HEK293 (cell line): ENCODE measurements at regions not wholly inside any gene's neighbourhood (a gene's known extent, or its start where the extent isn't known, plus 50 kb on each side); places are given as distances from the start of the nearest gene placed in this dataset.

ENCODE experiments used
- CTCF ChIA-PET: fragments of 350-600 bp; formaldehyde crosslinking; extraction: SDS; loops from one replicate; lab custom pipeline; 2021; ENCODE audit warnings: antibody characterized with exemption; lab: Yijun Ruan, JAX
- POLR2A ChIA-PET: fragments of 300-600 bp; formaldehyde crosslinking; extraction: SDS; loops from one replicate; lab custom pipeline; 2020; ENCODE audit warnings: antibody characterized with exemption, inconsistent platforms; lab: Yijun Ruan, JAX
- H3K27ac ChIP-seq: fragments of 200-500 bp; sonication (Bioruptor generic); 2 replicates; pipeline ENCODE4 v1.5.1; 2014; ENCODE audit warnings: low read depth, low read length, control low read depth, inconsistent platforms; ENCODE audit errors: extremely low read depth
- H3K36me3 ChIP-seq, 2 experiments: fragments of 200-500 bp in 1 of 2; sonication (Bioruptor generic) in 1 of 2; 1 replicate in 1 of 2; 2 replicates in 1 of 2; pipeline ENCODE4 v1.5.1; 2014 to 2017; ENCODE audit warnings: inconsistent platforms in 2 of 2, low read length in 2 of 2; ENCODE audit not compliant: control insufficient read depth in 2 of 2, insufficient read depth in 1 of 2
- H3K4me1 ChIP-seq: fragments of 200-500 bp; sonication (Bioruptor generic); 2 replicates; pipeline ENCODE4 v1.5.1; 2014; ENCODE audit warnings: mild to moderate bottlenecking, low read length, inconsistent platforms; ENCODE audit not compliant: control insufficient read depth, insufficient read depth
- H3K4me3 ChIP-seq: 2 replicates; pipeline ENCODE4 v1.5.1; 2011; ENCODE audit warnings: low read depth, mild to moderate bottlenecking, control low read depth, low read length, moderate library complexity
- H3K9me3 ChIP-seq: fragments of 200-500 bp; sonication (Bioruptor generic); 2 replicates; pipeline ENCODE4 v1.5.1; 2014; ENCODE audit warnings: low read depth, low read length, inconsistent platforms; ENCODE audit not compliant: control insufficient read depth, insufficient read depth
- BCL11B ChIP-seq: fragments of 450-650 bp; formaldehyde crosslinking; IDR thresholded peaks from 2 replicates; pipeline ENCODE4 v1.5.1; 2016; ENCODE audit warnings: low read depth, missing biosample characterization, missing genetic modification characterization
- IKZF3 ChIP-seq: fragments of 450-650 bp; IDR thresholded peaks from 2 replicates; pipeline ENCODE4 v1.5.0; 2018; ENCODE audit warnings: missing biosample characterization, mild to moderate bottlenecking, missing genetic modification characterization, moderate library complexity
- MEIS1 ChIP-seq: sonication (generic); formaldehyde crosslinking; IDR thresholded peaks from 2 replicates; pipeline ENCODE4 v1.8.1; 2022; ENCODE audit warnings: missing genetic modification reagents, mild to moderate bottlenecking, borderline replicate concordance
- PRDM1 ChIP-seq: fragments of 450-650 bp; formaldehyde crosslinking; IDR thresholded peaks from 2 replicates; pipeline ENCODE4; 2016; ENCODE audit warnings: missing biosample characterization, missing genetic modification characterization
- YY2 ChIP-seq: fragments of 450-650 bp; formaldehyde crosslinking; IDR thresholded peaks from 2 replicates; pipeline ENCODE4 v1.5.1; 2016; ENCODE audit warnings: missing biosample characterization, missing genetic modification characterization
- ZIC2 ChIP-seq: fragments of 450-650 bp; formaldehyde crosslinking; IDR thresholded peaks from 2 replicates; pipeline ENCODE4 v1.5.1; 2016; ENCODE audit warnings: missing biosample characterization, missing genetic modification characterization
- ZNF132 ChIP-seq: fragments of 450-650 bp; formaldehyde crosslinking; IDR thresholded peaks from 2 replicates; pipeline ENCODE4 v1.5.1; 2017; ENCODE audit warnings: missing biosample characterization, missing genetic modification characterization, borderline replicate concordance
- ZNF138 ChIP-seq: fragments of 450-650 bp; formaldehyde crosslinking; IDR thresholded peaks from 2 replicates; pipeline ENCODE4 v1.5.1; 2016; ENCODE audit warnings: missing biosample characterization, missing genetic modification characterization, borderline replicate concordance
- ZNF157 ChIP-seq: fragments of 450-650 bp; formaldehyde crosslinking; IDR thresholded peaks from 2 replicates; pipeline ENCODE4 v1.5.1; 2016; ENCODE audit warnings: missing biosample characterization, missing genetic modification characterization
- ZNF248 ChIP-seq: fragments of 450-650 bp; formaldehyde crosslinking; IDR thresholded peaks from 2 replicates; pipeline ENCODE4 v1.5.1; 2017; ENCODE audit warnings: missing biosample characterization, missing genetic modification characterization
- ZNF510 ChIP-seq: fragments of 450-650 bp; formaldehyde crosslinking; IDR thresholded peaks from 2 replicates; pipeline ENCODE4 v1.5.1; 2018; ENCODE audit warnings: mild to moderate bottlenecking, missing genetic modification characterization, missing biosample characterization; ENCODE audit not compliant: insufficient replicate concordance
- ZNF529 ChIP-seq: fragments of 450-650 bp; formaldehyde crosslinking; IDR thresholded peaks from 2 replicates; pipeline ENCODE4 v1.5.1; 2017; ENCODE audit warnings: missing genetic modification characterization, missing biosample characterization; ENCODE audit not compliant: insufficient replicate concordance
- ZNF76 ChIP-seq: fragments of 450-650 bp; formaldehyde crosslinking; IDR thresholded peaks from 2 replicates; pipeline ENCODE4; 2016; ENCODE audit warnings: low read depth, missing biosample characterization, missing genetic modification characterization, borderline replicate concordance
- ZXDB ChIP-seq: fragments of 450-650 bp; formaldehyde crosslinking; IDR thresholded peaks from 2 replicates; pipeline ENCODE4 v1.5.1; 2016; ENCODE audit warnings: missing biosample characterization, missing genetic modification characterization
- TF ChIP-seq, protein P1 (sequence below): fragments of 450-650 bp; formaldehyde crosslinking; IDR thresholded peaks from 2 replicates; pipeline ENCODE4 v1.5.1; 2017; ENCODE audit warnings: missing biosample characterization, missing genetic modification characterization
- TF ChIP-seq, protein P2 (sequence below): fragments of 450-650 bp; formaldehyde crosslinking; IDR thresholded peaks from 2 replicates; pipeline ENCODE4 v1.5.1; 2016; ENCODE audit warnings: missing biosample characterization, missing genetic modification characterization
- TF ChIP-seq, protein P3 (sequence below): fragments of 450-650 bp; formaldehyde crosslinking; IDR thresholded peaks from 2 replicates; pipeline ENCODE4 v1.5.1; 2016; ENCODE audit warnings: missing biosample characterization, missing genetic modification characterization, borderline replicate concordance

GRCh38 chr4:3824521-3825270, 58.5 kb downstream of the ADRA2C start:
- H3K4me3 ChIP-seq = no peak overlapping the region
- no peaks in the 10 kb centered on the region for H3K36me3 ChIP-seq
- no peak for TF ChIP-seq ZNF529 (tag by site-specific recombination)
- TF ChIP-seq BCL11B = no peak
- TF ChIP-seq MEIS1 (CRISPR knock-in tag) = no peak
- no peak for TF ChIP-seq ZIC2
- TF ChIP-seq, protein P1, sequence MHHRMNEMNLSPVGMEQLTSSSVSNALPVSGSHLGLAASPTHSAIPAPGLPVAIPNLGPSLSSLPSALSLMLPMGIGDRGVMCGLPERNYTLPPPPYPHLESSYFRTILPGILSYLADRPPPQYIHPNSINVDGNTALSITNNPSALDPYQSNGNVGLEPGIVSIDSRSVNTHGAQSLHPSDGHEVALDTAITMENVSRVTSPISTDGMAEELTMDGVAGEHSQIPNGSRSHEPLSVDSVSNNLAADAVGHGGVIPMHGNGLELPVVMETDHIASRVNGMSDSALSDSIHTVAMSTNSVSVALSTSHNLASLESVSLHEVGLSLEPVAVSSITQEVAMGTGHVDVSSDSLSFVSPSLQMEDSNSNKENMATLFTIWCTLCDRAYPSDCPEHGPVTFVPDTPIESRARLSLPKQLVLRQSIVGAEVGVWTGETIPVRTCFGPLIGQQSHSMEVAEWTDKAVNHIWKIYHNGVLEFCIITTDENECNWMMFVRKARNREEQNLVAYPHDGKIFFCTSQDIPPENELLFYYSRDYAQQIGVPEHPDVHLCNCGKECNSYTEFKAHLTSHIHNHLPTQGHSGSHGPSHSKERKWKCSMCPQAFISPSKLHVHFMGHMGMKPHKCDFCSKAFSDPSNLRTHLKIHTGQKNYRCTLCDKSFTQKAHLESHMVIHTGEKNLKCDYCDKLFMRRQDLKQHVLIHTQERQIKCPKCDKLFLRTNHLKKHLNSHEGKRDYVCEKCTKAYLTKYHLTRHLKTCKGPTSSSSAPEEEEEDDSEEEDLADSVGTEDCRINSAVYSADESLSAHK = no peak
- TF ChIP-seq ZXDB (tag by site-specific recombination) = no peak
- TF ChIP-seq ZNF157 = no peak
- TF ChIP-seq, protein P2, sequence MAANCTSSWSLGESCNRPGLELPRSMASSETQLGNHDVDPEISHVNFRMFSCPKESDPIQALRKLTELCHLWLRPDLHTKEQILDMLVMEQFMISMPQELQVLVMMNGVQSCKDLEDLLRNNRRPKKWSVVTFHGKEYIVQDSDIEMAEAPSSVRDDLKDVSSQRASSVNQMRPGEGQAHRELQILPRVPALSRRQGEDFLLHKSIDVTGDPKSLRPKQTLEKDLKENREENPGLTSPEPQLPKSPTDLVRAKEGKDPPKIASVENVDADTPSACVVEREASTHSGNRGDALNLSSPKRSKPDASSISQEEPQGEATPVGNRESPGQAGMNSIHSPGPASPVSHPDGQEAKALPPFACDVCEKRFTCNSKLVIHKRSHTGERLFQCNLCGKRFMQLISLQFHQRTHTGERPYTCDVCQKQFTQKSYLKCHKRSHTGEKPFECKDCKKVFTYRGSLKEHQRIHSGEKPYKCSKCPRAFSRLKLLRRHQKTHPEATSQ (tag by site-specific recombination) = no peak
- no peak for TF ChIP-seq ZNF138 (tag by site-specific recombination)
- TF ChIP-seq YY2 (tag by site-specific recombination) = no peak
- TF ChIP-seq ZNF510 (tag by site-specific recombination) = no peak
- no peak for TF ChIP-seq ZNF248 (tag by site-specific recombination)
- no peak for TF ChIP-seq ZNF132 (tag by site-specific recombination)
- TF ChIP-seq, protein P3, sequence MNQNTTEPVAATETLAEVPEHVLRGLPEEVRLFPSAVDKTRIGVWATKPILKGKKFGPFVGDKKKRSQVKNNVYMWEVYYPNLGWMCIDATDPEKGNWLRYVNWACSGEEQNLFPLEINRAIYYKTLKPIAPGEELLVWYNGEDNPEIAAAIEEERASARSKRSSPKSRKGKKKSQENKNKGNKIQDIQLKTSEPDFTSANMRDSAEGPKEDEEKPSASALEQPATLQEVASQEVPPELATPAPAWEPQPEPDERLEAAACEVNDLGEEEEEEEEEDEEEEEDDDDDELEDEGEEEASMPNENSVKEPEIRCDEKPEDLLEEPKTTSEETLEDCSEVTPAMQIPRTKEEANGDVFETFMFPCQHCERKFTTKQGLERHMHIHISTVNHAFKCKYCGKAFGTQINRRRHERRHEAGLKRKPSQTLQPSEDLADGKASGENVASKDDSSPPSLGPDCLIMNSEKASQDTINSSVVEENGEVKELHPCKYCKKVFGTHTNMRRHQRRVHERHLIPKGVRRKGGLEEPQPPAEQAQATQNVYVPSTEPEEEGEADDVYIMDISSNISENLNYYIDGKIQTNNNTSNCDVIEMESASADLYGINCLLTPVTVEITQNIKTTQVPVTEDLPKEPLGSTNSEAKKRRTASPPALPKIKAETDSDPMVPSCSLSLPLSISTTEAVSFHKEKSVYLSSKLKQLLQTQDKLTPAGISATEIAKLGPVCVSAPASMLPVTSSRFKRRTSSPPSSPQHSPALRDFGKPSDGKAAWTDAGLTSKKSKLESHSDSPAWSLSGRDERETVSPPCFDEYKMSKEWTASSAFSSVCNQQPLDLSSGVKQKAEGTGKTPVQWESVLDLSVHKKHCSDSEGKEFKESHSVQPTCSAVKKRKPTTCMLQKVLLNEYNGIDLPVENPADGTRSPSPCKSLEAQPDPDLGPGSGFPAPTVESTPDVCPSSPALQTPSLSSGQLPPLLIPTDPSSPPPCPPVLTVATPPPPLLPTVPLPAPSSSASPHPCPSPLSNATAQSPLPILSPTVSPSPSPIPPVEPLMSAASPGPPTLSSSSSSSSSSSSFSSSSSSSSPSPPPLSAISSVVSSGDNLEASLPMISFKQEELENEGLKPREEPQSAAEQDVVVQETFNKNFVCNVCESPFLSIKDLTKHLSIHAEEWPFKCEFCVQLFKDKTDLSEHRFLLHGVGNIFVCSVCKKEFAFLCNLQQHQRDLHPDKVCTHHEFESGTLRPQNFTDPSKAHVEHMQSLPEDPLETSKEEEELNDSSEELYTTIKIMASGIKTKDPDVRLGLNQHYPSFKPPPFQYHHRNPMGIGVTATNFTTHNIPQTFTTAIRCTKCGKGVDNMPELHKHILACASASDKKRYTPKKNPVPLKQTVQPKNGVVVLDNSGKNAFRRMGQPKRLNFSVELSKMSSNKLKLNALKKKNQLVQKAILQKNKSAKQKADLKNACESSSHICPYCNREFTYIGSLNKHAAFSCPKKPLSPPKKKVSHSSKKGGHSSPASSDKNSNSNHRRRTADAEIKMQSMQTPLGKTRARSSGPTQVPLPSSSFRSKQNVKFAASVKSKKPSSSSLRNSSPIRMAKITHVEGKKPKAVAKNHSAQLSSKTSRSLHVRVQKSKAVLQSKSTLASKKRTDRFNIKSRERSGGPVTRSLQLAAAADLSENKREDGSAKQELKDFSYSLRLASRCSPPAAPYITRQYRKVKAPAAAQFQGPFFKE (tag by site-specific recombination) = no peak
- no peak for TF ChIP-seq PRDM1 (tag by site-specific recombination)
- TF ChIP-seq IKZF3 = no peak
- TF ChIP-seq ZNF76 (tag by site-specific recombination) = no peak
- H3K9me3 ChIP-seq = no peaks in the 10 kb centered on the region
- H3K4me1 ChIP-seq = no peaks in the 10 kb centered on the region
- H3K27ac ChIP-seq = no peak overlapping the region
- ChIA-PET CTCF (no interaction called here), POLR2A (no interaction called here)
